ENCODE measurements at regions not wholly inside any gene's neighbourhood (a gene's known extent, or its start where the extent isn't known, plus 50 kb on each side); places are given as distances from the start of the nearest gene placed in this dataset.

- no peak overlapping the region for H3K27ac Mint-ChIP-seq
- Histone ChIP-seq H3K9me3 (ENCODE audit: control insufficient read depth, low read depth, low read length) (no peaks in the 10 kb centered on the region), H2BK120ac (ENCODE audit: low read depth, low read length, poor library complexity, severe bottlenecking) (no peak overlapping the region), H3K23ac (ENCODE audit: insufficient read length, low read depth, low read length) (no peak overlapping the region), H3K18ac (ENCODE audit: insufficient read length, low read depth, low read length) (no peak overlapping the region), H3K4me1 (ENCODE audit: insufficient read depth, low read length) (no peaks in the 10 kb centered on the region; the same call in 1 of the 2 replicates), H4K91ac (ENCODE audit: insufficient read length, low read depth, low read length) (no peak overlapping the region), H3K27me3 (ENCODE audit: insufficient read depth, low read length) (no peaks in the 10 kb centered on the region), H2BK5ac (ENCODE audit: insufficient read length, low read length) (no peak overlapping the region), H2BK20ac (ENCODE audit: low read depth, low read length, poor library complexity, severe bottlenecking) (no peak overlapping the region), H3K4me2 (ENCODE audit: insufficient read depth, insufficient read length, low read length) (no peak overlapping the region), H3K9ac (ENCODE audit: extremely low read depth, insufficient read length, low read length) (no peak overlapping the region), H3K79me1 (ENCODE audit: insufficient read depth, low read depth, low read length, poor library complexity, severe bottlenecking) (no peaks in the 10 kb centered on the region), H4K20me1 (ENCODE audit: control insufficient read depth, insufficient read depth, insufficient read length) (no peaks in the 10 kb centered on the region), H2BK12ac (ENCODE audit: insufficient read length, low read depth, low read length) (no peak overlapping the region), H3T11ph (ENCODE audit: low read length) (no peak overlapping the region), H3K4ac (ENCODE audit: low read depth, low read length) (no peak overlapping the region), H2AFZ (ENCODE audit: low read length) (no peak overlapping the region), H2BK15ac (ENCODE audit: low read depth, low read length) (no peak overlapping the region), H3K27ac (ENCODE audit: insufficient read length, low read depth, low read length) (no peak overlapping the region), H3K23me2 (ENCODE audit: insufficient read length, low read depth, low read length, poor library complexity, severe bottlenecking) (no peaks in the 10 kb centered on the region), H2AK5ac (ENCODE audit: insufficient read length, low read length) (no peak overlapping the region), H3K56ac (ENCODE audit: insufficient read length, low read depth, low read length) (no peak overlapping the region), H3K14ac (ENCODE audit: insufficient read depth, low read length) (no peak overlapping the region), H3K79me2 (ENCODE audit: insufficient read depth, low read length) (no peaks in the 10 kb centered on the region), H4K8ac (replicated peaks; ENCODE audit: insufficient read length, low read depth, low read length) (no peak overlapping the region), H4K5ac (ENCODE audit: insufficient read length, low read depth, low read length) (no peak overlapping the region)
- DNase-seq = no peak
- H3K27me3 Mint-ChIP-seq (ENCODE audit: low read depth) = no peaks in the 10 kb centered on the region
- TF ChIP-seq CTCF (conservative IDR thresholded peaks at IDR 0.05) = no peak
- H3K4me3 Mint-ChIP-seq = no peak overlapping the region
- peaks cover 4% of the 10 kb centered on the region in 2 experiments; a peak in 4 of 5 replicates for H3K9me3 Mint-ChIP-seq
- WGBS (ENCODE audit: extremely low coverage, insufficient read length, low lambda C conversion rate) = no CpG with 5 or more reads among the region's 4 CpGs
- H3K36me3 Mint-ChIP-seq (ENCODE audit: insufficient read depth in 1 of 3, low read depth in 3 of 3) = peaks cover 0 to 4% (median 0%) of the 10 kb centered on the region in 3 experiments; a peak in 2 of 7 replicates
- peaks cover 13% of the 10 kb centered on the region in 2 experiments for H3K4me1 Mint-ChIP-seq
Observed at GRCh38 chr21:35609263-35609662, 451.1 kb downstream of the SETD4 start.

Measured in H9 (cell line).